Parathyroid adenoma (tissue), 2 donors: ENCODE measurements at regions not wholly inside any gene's neighbourhood (a gene's known extent, or its start where the extent isn't known, plus 50 kb on each side); places are given as distances from the start of the nearest gene placed in this dataset.
"Not testable (repeated sequence)": the region's sequence is repeated elsewhere in the genome, so short reads cannot be mapped to it uniquely, and the experiment has no call there.

ENCODE experiments used
- H2AFZ ChIP-seq: fragments of 300-600 bp; sonication (generic); one replicate; pipeline ENCODE4 v1.7.0; 2017; ENCODE audit warnings: antibody characterized with exemption, mild to moderate bottlenecking
- H3K27ac ChIP-seq: fragments of 300-600 bp; sonication (generic); one replicate; pipeline ENCODE4 v1.7.0; 2017
- H3K27me3 ChIP-seq: fragments of 300-600 bp; sonication (generic); one replicate; pipeline ENCODE4 v1.7.0; 2017; ENCODE audit warnings: low read length; ENCODE audit not compliant: control insufficient read depth, insufficient read depth
- H3K36me3 ChIP-seq: fragments of 300-600 bp; sonication (generic); one replicate; pipeline ENCODE4 v1.7.0; 2017; ENCODE audit warnings: low read length; ENCODE audit not compliant: control insufficient read depth, insufficient read depth
- H3K4me1 ChIP-seq: fragments of 300-600 bp; sonication (generic); one replicate; pipeline ENCODE4 v1.7.0; 2017; ENCODE audit warnings: control low read depth
- H3K4me2 ChIP-seq: fragments of 300-600 bp; sonication (generic); one replicate; pipeline ENCODE4 v1.7.0; 2017; ENCODE audit warnings: low read length
- H3K4me3 ChIP-seq: fragments of 300-600 bp; sonication (generic); one replicate; pipeline ENCODE4 v1.7.0; 2017; ENCODE audit warnings: low read depth, low read length
- H3K79me2 ChIP-seq: fragments of 300-600 bp; sonication (generic); one replicate; pipeline ENCODE4 v1.7.0; 2017; ENCODE audit warnings: control low read depth
- H3K9ac ChIP-seq: fragments of 300-600 bp; sonication (generic); one replicate; pipeline ENCODE4 v1.7.0; 2017; ENCODE audit warnings: mild to moderate bottlenecking
- H3K9me3 ChIP-seq: fragments of 300-600 bp; sonication (generic); one replicate; pipeline ENCODE4 v1.7.0; 2017; ENCODE audit warnings: low read length; ENCODE audit not compliant: control insufficient read depth
- TF ChIP-seq, protein P1 (sequence below): fragments of 300-600 bp; sonication (generic); IDR thresholded peaks from one replicate; pipeline ENCODE4 v1.7.0; 2017; ENCODE audit warnings: antibody characterized with exemption, mild to moderate bottlenecking
- donor health status: primary hyperparathyroidism.

DNA sequence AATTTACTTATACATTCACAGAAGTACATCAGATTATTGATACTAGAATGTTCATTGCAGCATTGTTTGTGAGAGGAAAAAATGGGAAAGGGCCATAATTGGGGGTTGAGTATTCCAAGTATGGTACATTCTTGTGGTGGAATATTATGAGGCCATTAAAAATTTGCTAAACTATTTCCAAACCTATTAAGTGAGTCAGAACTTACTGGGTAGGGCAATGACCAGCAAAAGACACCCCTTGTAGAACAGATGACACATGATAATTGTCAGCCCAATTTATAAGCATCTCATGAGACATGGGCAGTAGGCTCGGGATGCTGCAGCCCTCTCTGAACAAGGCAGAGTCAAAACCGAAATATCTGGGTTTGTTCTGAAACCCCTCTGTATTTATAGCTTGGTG lies 192.6 kb upstream of the IL12B start:
- H3K9me3 ChIP-seq: no peaks in the 10 kb centered on the region
- TF ChIP-seq, protein P1, sequence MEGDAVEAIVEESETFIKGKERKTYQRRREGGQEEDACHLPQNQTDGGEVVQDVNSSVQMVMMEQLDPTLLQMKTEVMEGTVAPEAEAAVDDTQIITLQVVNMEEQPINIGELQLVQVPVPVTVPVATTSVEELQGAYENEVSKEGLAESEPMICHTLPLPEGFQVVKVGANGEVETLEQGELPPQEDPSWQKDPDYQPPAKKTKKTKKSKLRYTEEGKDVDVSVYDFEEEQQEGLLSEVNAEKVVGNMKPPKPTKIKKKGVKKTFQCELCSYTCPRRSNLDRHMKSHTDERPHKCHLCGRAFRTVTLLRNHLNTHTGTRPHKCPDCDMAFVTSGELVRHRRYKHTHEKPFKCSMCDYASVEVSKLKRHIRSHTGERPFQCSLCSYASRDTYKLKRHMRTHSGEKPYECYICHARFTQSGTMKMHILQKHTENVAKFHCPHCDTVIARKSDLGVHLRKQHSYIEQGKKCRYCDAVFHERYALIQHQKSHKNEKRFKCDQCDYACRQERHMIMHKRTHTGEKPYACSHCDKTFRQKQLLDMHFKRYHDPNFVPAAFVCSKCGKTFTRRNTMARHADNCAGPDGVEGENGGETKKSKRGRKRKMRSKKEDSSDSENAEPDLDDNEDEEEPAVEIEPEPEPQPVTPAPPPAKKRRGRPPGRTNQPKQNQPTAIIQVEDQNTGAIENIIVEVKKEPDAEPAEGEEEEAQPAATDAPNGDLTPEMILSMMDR: no peak
- no peak overlapping the region for H3K4me2 ChIP-seq
- H3K27me3 ChIP-seq: no peaks in the 10 kb centered on the region
- H3K9ac ChIP-seq: no peak overlapping the region
- H3K4me1 ChIP-seq: no peaks in the 10 kb centered on the region
- H3K79me2 ChIP-seq: no peaks in the 10 kb centered on the region
- no peak overlapping the region for H3K27ac ChIP-seq
- H2AFZ ChIP-seq: no peak overlapping the region
- H3K4me3 ChIP-seq: no peak overlapping the region
- H3K36me3 ChIP-seq: no peaks in the 10 kb centered on the region

- not testable (repeated sequence) for H3K27ac ChIP-seq, H3K27me3 ChIP-seq, H3K4me1 ChIP-seq, H3K4me2 ChIP-seq, H3K36me3 ChIP-seq, H2AFZ ChIP-seq, H3K9me3 ChIP-seq, H3K79me2 ChIP-seq, H3K4me3 ChIP-seq, H3K9ac ChIP-seq
Measured at GRCh38 chr5:159524279-159524678, 194.0 kb upstream of the IL12B start.

DNA sequence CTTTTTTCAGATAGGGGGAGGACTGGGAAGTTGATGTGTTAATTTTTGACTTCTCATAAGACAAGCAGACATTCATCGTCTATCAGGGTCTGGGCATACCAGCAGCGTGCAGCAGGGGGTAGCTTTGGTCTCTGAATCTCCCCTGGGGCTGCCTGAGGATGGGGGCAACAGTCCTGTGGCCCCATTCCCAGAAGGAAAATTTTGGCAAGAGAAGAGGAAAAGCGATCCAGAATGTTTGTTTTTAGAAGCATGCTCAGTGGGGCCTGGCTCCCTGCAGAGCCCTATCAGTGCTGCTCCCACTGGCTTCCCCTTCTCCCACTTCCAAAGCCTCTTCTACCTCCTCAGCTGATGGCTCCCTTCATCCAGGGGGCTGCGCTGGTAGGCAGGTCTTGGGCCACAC lies 194.8 kb upstream of the IL12B start:
- no peak overlapping the region for H3K4me2 ChIP-seq
- H3K4me1 ChIP-seq: no peaks in the 10 kb centered on the region
- no peak overlapping the region for H3K27ac ChIP-seq

DNA sequence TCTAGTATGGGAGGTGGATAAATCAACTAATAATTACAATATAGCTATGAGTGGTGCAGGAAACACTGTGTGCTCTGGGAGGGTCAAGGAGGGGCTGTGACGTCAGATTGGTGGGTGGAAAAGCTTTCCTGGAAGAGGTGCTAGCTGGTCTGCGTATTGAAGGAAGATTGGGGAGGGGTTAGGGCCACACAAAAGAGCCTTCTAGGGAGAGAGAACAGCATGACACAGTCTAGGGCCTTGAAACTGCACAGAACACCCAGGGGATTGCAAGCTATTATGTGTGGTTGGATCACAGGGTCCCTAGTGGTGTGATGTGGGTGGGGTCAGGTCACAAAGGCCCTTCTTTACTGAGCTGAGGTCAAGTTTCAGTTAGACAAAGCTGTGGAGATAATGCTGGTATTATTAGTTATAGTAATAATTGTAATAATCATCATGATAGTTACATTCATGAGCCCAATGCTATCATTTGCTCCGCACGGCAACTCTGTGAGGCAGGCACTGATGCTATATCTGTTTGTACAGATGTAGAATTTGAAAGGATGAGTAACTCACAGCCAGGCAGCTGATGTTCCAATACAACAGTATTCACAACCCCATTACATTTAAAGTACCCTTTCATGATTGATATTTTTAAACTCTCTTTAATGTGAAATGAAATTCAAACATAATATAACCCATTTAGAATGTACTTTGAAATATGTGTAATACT lies 197.4 kb upstream of the IL12B start:
- Histone ChIP-seq H3K9me3 (no peaks in the 10 kb centered on the region), H3K79me2 (no peaks in the 10 kb centered on the region), H3K4me2 (no peak overlapping the region), H3K9ac (no peak overlapping the region), H2AFZ (no peak overlapping the region), H3K27me3 (no peaks in the 10 kb centered on the region), H3K36me3 (no peaks in the 10 kb centered on the region), H3K4me3 (no peak overlapping the region), H3K4me1 (peaks cover 5% of the 10 kb centered on the region), H3K27ac (no peak overlapping the region)
- TF ChIP-seq, protein P1: no peak

More for the DNA sequence above, 194.8 kb upstream of the IL12B start:
- TF ChIP-seq, protein P1: no peak
- no peaks in the 10 kb centered on the region for H3K9me3 ChIP-seq
- H2AFZ ChIP-seq: no peak overlapping the region
- no peak overlapping the region for H3K9ac ChIP-seq
- H3K79me2 ChIP-seq: no peaks in the 10 kb centered on the region
- H3K36me3 ChIP-seq: no peaks in the 10 kb centered on the region
- no peaks in the 10 kb centered on the region for H3K27me3 ChIP-seq
- H3K4me3 ChIP-seq: no peak overlapping the region

GRCh38 chr5:159531554-159532105 lies 201.3 kb upstream of the IL12B start:
- Histone ChIP-seq H3K4me2 (no peak overlapping the region), H3K4me1 (peaks cover 6% of the 10 kb centered on the region), H3K4me3 (no peak overlapping the region), H3K9me3 (no peaks in the 10 kb centered on the region), H3K9ac (no peak overlapping the region), H2AFZ (no peak overlapping the region), H3K27me3 (no peaks in the 10 kb centered on the region), H3K36me3 (no peaks in the 10 kb centered on the region), H3K79me2 (no peaks in the 10 kb centered on the region), H3K27ac (no peak overlapping the region)
- TF ChIP-seq, protein P1: no peak
